GM12878 (cell line): ENCODE measurements at regions not wholly inside any gene's neighbourhood (a gene's known extent, or its start where the extent isn't known, plus 50 kb on each side); places are given as distances from the start of the nearest gene placed in this dataset.

Source experiments
- ATAC-seq: fragments of 200-7000 bp; cut with Tn5 transposase; 3 replicates; pipeline ENCODE4 v1.9.1; 2020; ENCODE audit warnings: mild to moderate bottlenecking, moderate library complexity
- BruUV-seq: library from RNA; stranded (reverse); fragments of 400-500 nt; replicated peaks from 2 replicates; lab custom pipeline; 2021; lab: Mats Ljungman, UMichigan
- CTCF ChIA-PET: fragments of 300-600 bp; sonication (Branson Sonifier 250); formaldehyde crosslinking; extraction: SDS; loops from one replicate; lab custom pipeline; 2021; ENCODE audit warnings: inconsistent platforms; lab: Yijun Ruan, JAX
- POLR2A ChIA-PET: fragments of 350-600 bp; formaldehyde crosslinking; extraction: SDS; loops from one replicate; lab custom pipeline; 2021; ENCODE audit warnings: inconsistent platforms; lab: Charles Lee
- RAD21 ChIA-PET: fragments of 300-600 bp; sonication (Branson Sonifier 250); formaldehyde crosslinking; loops from one replicate; lab custom pipeline; 2023; ENCODE audit warnings: antibody characterized with exemption; ENCODE audit not compliant: unreplicated experiment; lab: Charles Lee
- SMC1A ChIA-PET: fragments of 300-600 bp; sonication (Branson Sonifier 250); formaldehyde crosslinking; loops from one replicate; lab custom pipeline; 2023; ENCODE audit not compliant: unreplicated experiment, uncharacterized antibody; lab: Charles Lee
- DNase-seq: peaks from one replicate; pipeline ENCODE4 v3.0.0-alpha.2; 2011; ENCODE audit warnings: low read depth, low spot score
- FAIRE-seq: peaks from 3 replicates; lab custom pipeline; 2011; peaks lifted over from hg19 to GRCh38; lab: Jason Lieb, UNC
- H2AFZ ChIP-seq: 2 replicates; pipeline ENCODE4 v1.6.0; 2011; ENCODE audit warnings: low read depth, low read length, control low read depth; ENCODE audit not compliant: control insufficient read depth
- H3K27ac ChIP-seq: 2 replicates; pipeline ENCODE4 v1.5.1; 2011; ENCODE audit warnings: control low read depth; ENCODE audit not compliant: control insufficient read depth, insufficient read depth
- H3K27me3 ChIP-seq, 2 experiments: replicated peaks in 1 of 2; 2 replicates each; pipeline versions ENCODE4 v1.6.0 to v1.6.1; 2011; ENCODE audit warnings: low read length in 1 of 2; ENCODE audit not compliant: control insufficient read depth in 2 of 2, insufficient read depth in 2 of 2
- H3K36me3 ChIP-seq, 2 experiments: 2 replicates each; pipeline ENCODE4 v1.5.1; 2011; ENCODE audit warnings: low read length in 1 of 2; ENCODE audit not compliant: control insufficient read depth in 2 of 2, insufficient read depth in 2 of 2
- H3K4me1 ChIP-seq: 2 replicates; pipeline ENCODE4 v1.6.1; 2011; ENCODE audit warnings: mild to moderate bottlenecking, low read length, moderate library complexity, mixed read lengths; ENCODE audit not compliant: control insufficient read depth, insufficient read depth
- H3K4me2 ChIP-seq: 2 replicates; pipeline ENCODE4 v1.6.0; 2011; ENCODE audit warnings: control low read depth; ENCODE audit not compliant: control insufficient read depth, insufficient read depth
- H3K4me3 ChIP-seq: fragments of 200-600 bp; sonication (generic); 2 replicates; pipeline ENCODE4 v1.5.1; 2016
- H3K79me2 ChIP-seq: 2 replicates; pipeline ENCODE4 v1.6.0; 2011; ENCODE audit warnings: low read length; ENCODE audit not compliant: control insufficient read depth, insufficient read depth
- H3K9ac ChIP-seq: 2 replicates; pipeline ENCODE4 v1.8.0; 2011; ENCODE audit warnings: low read length, control low read depth, mixed read lengths; ENCODE audit not compliant: control insufficient read depth, insufficient read depth
- H3K9me3 ChIP-seq: replicated peaks from 3 replicates; pipeline ENCODE4 v1.5.1; 2011; ENCODE audit warnings: mild to moderate bottlenecking, low read length; ENCODE audit not compliant: control insufficient read depth, insufficient read depth
- H4K20me1 ChIP-seq: 2 replicates; pipeline ENCODE4 v1.6.0; 2011; ENCODE audit not compliant: control insufficient read depth, insufficient read depth
- BACH1 ChIP-seq: fragments of 450-650 bp; IDR thresholded peaks from 2 replicates; pipeline ENCODE4 v1.6.1; 2017; ENCODE audit warnings: mild to moderate bottlenecking, borderline replicate concordance
- CEBPB ChIP-seq, 2 experiments: fragments of 150-350 bp in 1 of 2; IDR thresholded peaks; 2 replicates each; pipeline ENCODE4 v1.6.1; 2012 to 2014; ENCODE audit warnings: low read depth in 2 of 2, low read length in 2 of 2, borderline replicate concordance in 1 of 2, inconsistent platforms in 1 of 2
- CREM ChIP-seq: IDR thresholded peaks from 2 replicates; pipeline ENCODE4 v1.6.1; 2014; ENCODE audit warnings: antibody characterized with exemption, low read depth
- JUND ChIP-seq: IDR thresholded peaks from 2 replicates; pipeline ENCODE4 v1.6.1; 2012; ENCODE audit warnings: low read depth, mild to moderate bottlenecking, low read length, improper control_type of control experiment, moderate library complexity
- MXI1 ChIP-seq: fragments of 150-350 bp; IDR thresholded peaks from 2 replicates; pipeline ENCODE4 v1.6.1; 2011; ENCODE audit warnings: low read depth, mild to moderate bottlenecking, inconsistent platforms, low read length, improper control_type of control experiment
- MYB ChIP-seq: fragments of 150-350 bp; IDR thresholded peaks from 2 replicates; pipeline ENCODE4 v1.6.1; 2014; ENCODE audit warnings: mild to moderate bottlenecking, low read depth, low read length, borderline replicate concordance
- NR2C2 ChIP-seq: IDR thresholded peaks from 2 replicates; pipeline ENCODE4 v1.6.1; 2011; ENCODE audit warnings: borderline replicate concordance, low read depth; ENCODE audit not compliant: control insufficient read depth, insufficient read length
- RAD21 ChIP-seq: IDR thresholded peaks from 2 replicates; pipeline ENCODE4 v1.6.1; 2011; ENCODE audit warnings: mild to moderate bottlenecking, low read depth, low read length, moderate library complexity; ENCODE audit not compliant: insufficient read depth
- RUNX3 ChIP-seq: IDR thresholded peaks from 2 replicates; pipeline ENCODE4 v1.6.1; 2012; ENCODE audit warnings: low read length, inconsistent platforms
- SUZ12 ChIP-seq: fragments of 200-600 bp; sonication (generic); IDR thresholded peaks from one replicate; pipeline ENCODE4 v1.6.1; 2018; ENCODE audit warnings: antibody characterized with exemption, mild to moderate bottlenecking; ENCODE audit not compliant: unreplicated experiment
- TBL1XR1 ChIP-seq: IDR thresholded peaks from 2 replicates; pipeline ENCODE4 v1.6.1; 2012; ENCODE audit warnings: low read depth, low read length, improper control_type of control experiment
- ZNF622 ChIP-seq: fragments of 450-650 bp; IDR thresholded peaks from 2 replicates; pipeline ENCODE4 v1.6.1; 2017; ENCODE audit warnings: mild to moderate bottlenecking, inconsistent platforms
- WGBS: methylation state at CpG from one replicate; pipeline ENCODE4 v1.1.6; 2016; ENCODE audit warnings: low lambda C conversion rate; ENCODE audit not compliant: insufficient replicate concordance, insufficient coverage; ENCODE audit errors: missing lambda C conversion rate; 5-methylcytosine and 5-hydroxymethylcytosine counted together
- in situ Hi-C: fragments of 300-500 bp; cut with MboI; formaldehyde crosslinking; loops from 9 replicates; pipeline ENCODE4 v1.14.3; 2018; ENCODE audit warnings: mixed read lengths
- intact Hi-C: fragments of 100-400 bp; cut with micrococcal nuclease; formaldehyde crosslinking; loops from one replicate; pipeline ENCODE4 v1.14.2; 2022; ENCODE audit not compliant: unreplicated experiment
- TF ChIP-seq, protein P1 (sequence below), 3 experiments: IDR thresholded peaks in 2 of 3; conservative IDR thresholded peaks in 1 of 3; 2 replicates each; pipeline ENCODE4 v1.5.1; 2011; ENCODE audit warnings: low read depth in 3 of 3, low read length in 3 of 3, mild to moderate bottlenecking in 3 of 3, control low read depth in 2 of 3, moderate library complexity in 2 of 3, inconsistent platforms in 1 of 3, mixed read lengths in 1 of 3; ENCODE audit not compliant: control insufficient read depth in 2 of 3, insufficient read depth in 1 of 3; ENCODE audit errors: extremely low read depth in 1 of 3

DNA sequence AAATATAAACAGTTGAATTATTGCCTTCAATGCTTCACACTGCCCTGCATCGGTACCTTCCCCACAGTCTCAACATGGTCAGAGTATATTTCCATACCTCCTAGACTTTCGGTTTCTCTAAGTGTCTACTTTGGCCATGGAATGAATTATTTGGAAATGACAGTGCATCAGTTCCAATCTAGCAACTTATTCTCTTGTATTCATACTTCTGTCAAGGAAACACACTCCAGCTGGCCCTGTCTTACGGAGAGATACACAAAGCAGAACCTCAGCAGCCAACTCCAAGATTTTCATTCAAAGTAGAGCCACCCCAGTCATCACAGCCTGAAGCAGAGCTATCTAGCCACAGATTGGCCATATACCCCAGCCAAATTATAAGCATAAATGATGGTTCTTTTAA, 518.4 kb upstream of the UBE2E2 start:
- CTCF ChIA-PET, result no interaction called here

DNA sequence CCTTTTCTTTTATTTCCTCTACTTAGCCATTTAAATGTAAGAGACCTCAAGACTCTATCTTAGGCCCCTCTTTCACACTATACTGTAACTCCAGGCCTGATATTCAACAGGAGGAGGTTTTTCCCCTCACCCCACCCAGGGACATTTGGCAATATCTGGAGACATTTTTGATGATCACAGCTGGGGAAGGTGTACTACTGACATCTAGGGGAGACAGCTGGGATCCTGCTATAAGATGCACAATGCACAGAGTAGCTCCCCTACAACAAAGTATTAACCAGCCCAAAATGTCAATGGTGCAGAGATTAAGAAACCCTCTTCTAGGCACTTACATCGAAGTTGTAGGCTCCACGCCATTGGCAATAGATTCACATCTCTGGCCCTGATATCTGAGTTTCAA, 517.5 kb upstream of the UBE2E2 start:
- Histone ChIP-seq H3K27me3 (no peaks in the 10 kb centered on the region), H3K4me3 (no peak overlapping the region), H3K36me3 (no peaks in the 10 kb centered on the region), H2AFZ (no peak overlapping the region), H3K9me3 (no peaks in the 10 kb centered on the region), H3K79me2 (no peaks in the 10 kb centered on the region), H3K27ac (no peak overlapping the region), H3K4me2 (no peak overlapping the region), H3K4me1 (no peaks in the 10 kb centered on the region)
- FAIRE-seq (no peak), ATAC-seq (peak; percentile 53; the same call in 2 of the 3 replicates)
- BruUV-seq, result no TSS peak
- intact Hi-C loops (no loop called here), in situ Hi-C loops (no loop called here)
- ChIA-PET POLR2A (no interaction called here), CTCF (interaction anchor here (0.6 to 1.0 kb wide), 2 partner anchors 17 to 124 kb away, joined by 3 read pairs; no protein-coding TSS in a partner anchor)
- WGBS, result 0% methylated on average over 2 of the region's 2 CpGs
- TF ChIP-seq ZNF622 (no peak), RAD21 (peak; percentile 41; the same call in 1 of the 2 replicates)
- TF ChIP-seq, protein P1, sequence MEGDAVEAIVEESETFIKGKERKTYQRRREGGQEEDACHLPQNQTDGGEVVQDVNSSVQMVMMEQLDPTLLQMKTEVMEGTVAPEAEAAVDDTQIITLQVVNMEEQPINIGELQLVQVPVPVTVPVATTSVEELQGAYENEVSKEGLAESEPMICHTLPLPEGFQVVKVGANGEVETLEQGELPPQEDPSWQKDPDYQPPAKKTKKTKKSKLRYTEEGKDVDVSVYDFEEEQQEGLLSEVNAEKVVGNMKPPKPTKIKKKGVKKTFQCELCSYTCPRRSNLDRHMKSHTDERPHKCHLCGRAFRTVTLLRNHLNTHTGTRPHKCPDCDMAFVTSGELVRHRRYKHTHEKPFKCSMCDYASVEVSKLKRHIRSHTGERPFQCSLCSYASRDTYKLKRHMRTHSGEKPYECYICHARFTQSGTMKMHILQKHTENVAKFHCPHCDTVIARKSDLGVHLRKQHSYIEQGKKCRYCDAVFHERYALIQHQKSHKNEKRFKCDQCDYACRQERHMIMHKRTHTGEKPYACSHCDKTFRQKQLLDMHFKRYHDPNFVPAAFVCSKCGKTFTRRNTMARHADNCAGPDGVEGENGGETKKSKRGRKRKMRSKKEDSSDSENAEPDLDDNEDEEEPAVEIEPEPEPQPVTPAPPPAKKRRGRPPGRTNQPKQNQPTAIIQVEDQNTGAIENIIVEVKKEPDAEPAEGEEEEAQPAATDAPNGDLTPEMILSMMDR (IDR thresholded peaks at IDR 0.05 in 2 of 3, conservative IDR thresholded peaks at IDR 0.05 in 1 of 3; ENCODE audit: control insufficient read depth in 2 of 3, extremely low read depth in 1 of 3, insufficient read depth in 1 of 3, low read depth in 3 of 3, low read length in 3 of 3), result peak; percentile 9 to 34 (median 13); a peak in 2 of 6 replicates
- TF ChIP-seq, all 136 proteins: peak for 2
- Histone ChIP-seq H4K20me1 (no peaks in the 10 kb centered on the region), H3K9ac (no peak overlapping the region)
- DNase-seq, result no peak
- ChIA-PET RAD21 (no interaction called here), SMC1A (interaction anchor here (0.6 kb wide), 1 partner anchor 1941 kb away, joined by 3 read pairs; no protein-coding TSS in a partner anchor)

More for the DNA sequence above, 518.4 kb upstream of the UBE2E2 start:
- ChIA-PET RAD21 (no interaction called here), POLR2A (no interaction called here), SMC1A (no interaction called here)
- TF ChIP-seq BACH1 (no peak), JUND (no peak), CREM (no peak), MYB (no peak), TBL1XR1 (no peak), CEBPB (IDR thresholded peaks at IDR 0.05; ENCODE audit: borderline replicate concordance in 1 of 2, low read depth in 2 of 2, low read length in 2 of 2) (no peak), RUNX3 (no peak), NR2C2 (no peak), SUZ12 (no peak), MXI1 (no peak)
- Histone ChIP-seq H3K27me3 (no peaks in the 10 kb centered on the region), H3K79me2 (no peaks in the 10 kb centered on the region), H3K9ac (no peak overlapping the region), H2AFZ (no peak overlapping the region), H3K4me2 (no peak overlapping the region), H3K4me1 (no peaks in the 10 kb centered on the region), H3K9me3 (no peaks in the 10 kb centered on the region), H3K36me3 (no peaks in the 10 kb centered on the region), H3K4me3 (no peak overlapping the region), H3K27ac (no peak overlapping the region), H4K20me1 (no peaks in the 10 kb centered on the region)
- WGBS, result 0% methylated on average over 3 of the region's 3 CpGs
- DNase-seq (no peak), ATAC-seq (no peak), FAIRE-seq (no peak)
- intact Hi-C loops (loop anchor here (5.0 kb wide), 1 partner anchor 122 kb away; no protein-coding TSS in a partner anchor), in situ Hi-C loops (no loop called here)
- no TSS peak for BruUV-seq
